ENCODE measurements at regions not wholly inside any gene's neighbourhood (a gene's known extent, or its start where the extent isn't known, plus 50 kb on each side); places are given as distances from the start of the nearest gene placed in this dataset.
"Not testable (repeated sequence)": the region's sequence is repeated elsewhere in the genome, so short reads cannot be mapped to it uniquely, and the experiment has no call there.

GRCh38 chr6:6091608-6092002, 84.9 kb upstream of the NRN1 start:
- DNase-seq = no peak
- Mint-ChIP-seq H3K4me1 (no peaks in the 10 kb centered on the region), H3K27ac (no peak overlapping the region), H3K27me3 (no peaks in the 10 kb centered on the region), H3K36me3 (no peaks in the 10 kb centered on the region), H3K4me3 (no peak overlapping the region), H3K9me3 (no peaks in the 10 kb centered on the region)
- CTCF ChIA-PET = no interaction called here

GRCh38 chr6:6090861-6091607, 84.3 kb upstream of the NRN1 start:
- no peak overlapping the region for H3K27ac Mint-ChIP-seq
- H3K4me1 Mint-ChIP-seq = no peaks in the 10 kb centered on the region
- CTCF ChIA-PET = no interaction called here

DNA sequence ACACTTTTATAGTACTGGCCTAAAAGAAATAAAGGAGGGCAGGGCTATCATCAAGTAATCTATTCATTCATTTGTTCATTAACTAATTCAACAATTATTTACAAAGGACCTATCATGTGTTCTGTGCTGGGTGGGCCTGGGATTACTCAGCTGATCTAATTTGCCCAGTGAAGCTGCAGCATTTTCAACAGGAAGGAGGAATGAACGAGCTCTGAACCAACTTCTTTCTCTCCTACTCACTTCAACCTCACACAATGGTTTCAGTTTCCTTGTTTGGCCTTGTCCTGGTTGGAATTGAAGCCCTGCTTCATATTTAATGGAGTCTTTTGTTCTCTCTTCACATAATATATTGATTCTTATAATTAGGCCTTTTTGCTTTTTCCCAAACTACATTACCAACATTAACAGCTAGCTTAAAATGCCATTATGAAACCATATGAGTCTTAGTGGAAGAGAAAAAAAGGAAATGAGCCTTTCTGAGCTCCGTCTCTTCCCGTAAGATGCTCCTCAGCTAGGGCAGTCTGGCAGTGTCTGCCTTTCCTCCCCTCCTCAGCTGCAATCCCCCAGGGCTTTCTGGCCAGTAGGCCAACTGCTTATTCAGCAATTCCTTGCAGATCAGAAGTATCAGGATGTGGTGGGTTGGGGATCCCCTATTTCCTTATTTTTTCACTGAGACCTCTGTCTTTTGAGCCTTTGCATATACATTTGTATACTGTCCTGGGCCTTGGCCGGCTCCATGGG, 79.4 kb upstream of the NRN1 start:
- DNase-seq = no peak
- Mint-ChIP-seq H3K27ac (no peak overlapping the region), H3K27me3 (no peaks in the 10 kb centered on the region), H3K4me1 (no peaks in the 10 kb centered on the region), H3K9me3 (no peaks in the 10 kb centered on the region), H3K4me3 (no peak overlapping the region), H3K36me3 (no peaks in the 10 kb centered on the region)
- CTCF ChIA-PET = no interaction called here

More at GRCh38 chr6:6090861-6091607, 84.3 kb upstream of the NRN1 start:
- no peak for DNase-seq
- Mint-ChIP-seq H3K36me3 (no peaks in the 10 kb centered on the region), H3K27me3 (no peaks in the 10 kb centered on the region), H3K9me3 (no peaks in the 10 kb centered on the region), H3K4me3 (no peak overlapping the region)

GRCh38 chr6:6080975-6081374, 74.2 kb upstream of the NRN1 start:
- no peaks in the 10 kb centered on the region for H3K9me3 Mint-ChIP-seq
- H3K4me3 Mint-ChIP-seq = no peak overlapping the region
- CTCF ChIA-PET = no interaction called here
- no peaks in the 10 kb centered on the region for H3K36me3 Mint-ChIP-seq
- no peaks in the 10 kb centered on the region for H3K27me3 Mint-ChIP-seq
- no peaks in the 10 kb centered on the region for H3K4me1 Mint-ChIP-seq
- no peak for DNase-seq
- no peak overlapping the region for H3K27ac Mint-ChIP-seq

- H3K9me3 Mint-ChIP-seq = peaks cover 5% of the 10 kb centered on the region
- H3K36me3 Mint-ChIP-seq = no peaks in the 10 kb centered on the region
- H3K27ac Mint-ChIP-seq = no peak overlapping the region
- H3K4me1 Mint-ChIP-seq = no peaks in the 10 kb centered on the region
- DNase-seq = no peak
- peaks cover 16% of the 10 kb centered on the region for H3K27me3 Mint-ChIP-seq
- H3K4me3 Mint-ChIP-seq = no peak overlapping the region
- CTCF ChIA-PET = no interaction called here
Observed at GRCh38 chr6:6074190-6074589, 67.5 kb upstream of the NRN1 start.

DNA sequence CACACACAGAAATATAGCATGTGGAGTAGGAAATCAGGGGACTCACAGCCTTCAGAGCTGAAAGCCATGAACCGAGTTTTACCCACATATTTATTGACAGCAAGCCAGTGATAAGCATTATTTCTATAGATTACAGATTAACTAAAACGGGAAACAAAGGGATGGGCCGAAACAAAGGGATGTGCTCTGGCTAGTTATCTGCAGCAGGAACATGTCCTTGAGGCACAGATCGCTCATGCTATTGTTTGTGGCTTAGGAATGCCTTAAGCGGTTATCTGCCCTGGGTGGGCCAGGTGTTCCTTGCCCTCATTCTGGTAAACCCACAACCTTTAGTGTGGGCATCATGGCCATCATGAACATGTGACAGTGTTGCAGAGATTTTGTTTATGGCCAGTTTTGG, 61.4 kb upstream of the NRN1 start:
- Mint-ChIP-seq H3K9me3 (peaks cover 15% of the 10 kb centered on the region), H3K27me3 (peaks cover 20% of the 10 kb centered on the region)
- H3K4me3 Mint-ChIP-seq, H3K36me3 Mint-ChIP-seq, CTCF ChIA-PET, DNase-seq, H3K4me1 Mint-ChIP-seq, H3K27ac Mint-ChIP-seq: not testable (repeated sequence)

GRCh38 chr6:6058054-6058444, 51.3 kb upstream of the NRN1 start:
- H3K27me3 Mint-ChIP-seq = peaks cover 17% of the 10 kb centered on the region
- no peak overlapping the region for H3K27ac Mint-ChIP-seq
- no peaks in the 10 kb centered on the region for H3K4me1 Mint-ChIP-seq
- CTCF ChIA-PET = interaction anchor here (1.2 to 4.8 kb wide), 2 partner anchors 73 to 489 kb away, joined by 4 to 36 read pairs; no protein-coding TSS in a partner anchor
- no peaks in the 10 kb centered on the region for H3K9me3 Mint-ChIP-seq
- no peaks in the 10 kb centered on the region for H3K36me3 Mint-ChIP-seq
- H3K4me3 Mint-ChIP-seq = no peak overlapping the region
- no peak for DNase-seq

DNA sequence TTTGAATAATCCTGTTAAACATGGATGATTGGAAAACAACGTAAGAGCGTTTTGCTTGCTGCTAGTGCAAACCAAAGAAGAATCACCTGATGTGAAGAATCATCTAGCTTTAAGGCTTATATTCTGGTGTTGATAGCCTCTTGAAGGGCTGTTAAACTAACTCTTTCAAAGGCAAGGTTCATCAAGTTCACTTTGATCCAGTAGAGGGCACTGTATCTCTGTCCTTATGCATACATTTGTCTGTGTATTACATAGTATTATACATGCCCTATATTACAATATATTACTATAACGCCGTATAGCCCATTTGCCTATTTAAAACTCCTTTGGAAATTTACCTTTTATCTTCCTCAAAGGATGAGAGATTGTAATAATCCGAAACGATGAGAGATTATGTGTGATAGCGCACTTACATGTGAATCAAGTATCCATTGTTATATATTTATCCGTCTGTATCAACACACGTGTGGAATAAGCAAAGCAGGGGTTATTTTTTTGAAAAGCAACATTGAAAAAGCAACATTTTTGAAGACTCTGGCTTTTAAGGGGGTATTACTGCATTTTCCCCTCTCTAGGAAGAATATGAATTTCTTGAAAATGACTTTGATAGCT, 50.8 kb upstream of the NRN1 start:
- CTCF ChIA-PET = interaction anchor here (0.9 to 4.8 kb wide), 3 partner anchors 16 to 490 kb away, joined by 3 to 36 read pairs (median 4); no protein-coding TSS in a partner anchor
- no peaks in the 10 kb centered on the region for H3K4me1 Mint-ChIP-seq
- H3K36me3 Mint-ChIP-seq = no peaks in the 10 kb centered on the region
- no peaks in the 10 kb centered on the region for H3K9me3 Mint-ChIP-seq
- peaks cover 17% of the 10 kb centered on the region for H3K27me3 Mint-ChIP-seq
- no peak for DNase-seq
- no peak overlapping the region for H3K27ac Mint-ChIP-seq
- H3K4me3 Mint-ChIP-seq = no peak overlapping the region

Data from activated naive CD4-positive, alpha-beta T cell treated with anti-CD3 and anti-CD28 coated beads, Interleukin-2, amount 10 ng/mL, durations not matched to agents 7 days and 5 days (primary cell).